LNCaP clone FGC (cell line): ENCODE measurements at regions not wholly inside any gene's neighbourhood (a gene's known extent, or its start where the extent isn't known, plus 50 kb on each side); places are given as distances from the start of the nearest gene placed in this dataset.

ENCODE experiments used
- DNase-seq: peaks from one replicate; pipeline ENCODE4 v3.0.0-alpha.2; 2011; ENCODE audit warnings: low read depth
- H3K4me3 ChIP-seq: 2 replicates; pipeline ENCODE4 v1.5.1; 2011; ENCODE audit warnings: mild to moderate bottlenecking, low read depth, low read length, control low read depth
- TF ChIP-seq, protein P1 (sequence below): IDR thresholded peaks from 2 replicates; pipeline ENCODE4 v1.5.1; 2012; ENCODE audit warnings: mild to moderate bottlenecking; ENCODE audit not compliant: control insufficient read depth, insufficient read depth; ENCODE audit errors: extremely low read depth

DNA sequence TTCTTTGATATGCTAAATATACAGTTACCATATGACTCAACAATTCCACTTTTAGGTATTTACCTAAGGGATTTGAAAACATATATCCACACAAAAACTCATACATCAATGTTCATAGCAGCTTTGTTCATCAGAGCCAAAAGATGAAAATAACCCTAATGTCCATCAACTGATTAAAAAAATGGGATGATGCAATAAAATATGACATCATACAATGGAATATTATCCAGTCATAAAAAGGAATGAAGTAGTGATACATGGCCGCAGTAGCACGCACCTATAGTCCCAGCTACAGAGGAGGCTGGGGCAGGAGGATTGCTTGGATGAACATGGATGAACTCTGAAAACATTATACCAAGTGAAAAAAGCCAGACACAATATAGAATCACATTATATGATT is 101.4 kb upstream of the SIRPA start:
- DNase-seq, result no peak
- no peak overlapping the region for H3K4me3 ChIP-seq
- TF ChIP-seq, protein P1, sequence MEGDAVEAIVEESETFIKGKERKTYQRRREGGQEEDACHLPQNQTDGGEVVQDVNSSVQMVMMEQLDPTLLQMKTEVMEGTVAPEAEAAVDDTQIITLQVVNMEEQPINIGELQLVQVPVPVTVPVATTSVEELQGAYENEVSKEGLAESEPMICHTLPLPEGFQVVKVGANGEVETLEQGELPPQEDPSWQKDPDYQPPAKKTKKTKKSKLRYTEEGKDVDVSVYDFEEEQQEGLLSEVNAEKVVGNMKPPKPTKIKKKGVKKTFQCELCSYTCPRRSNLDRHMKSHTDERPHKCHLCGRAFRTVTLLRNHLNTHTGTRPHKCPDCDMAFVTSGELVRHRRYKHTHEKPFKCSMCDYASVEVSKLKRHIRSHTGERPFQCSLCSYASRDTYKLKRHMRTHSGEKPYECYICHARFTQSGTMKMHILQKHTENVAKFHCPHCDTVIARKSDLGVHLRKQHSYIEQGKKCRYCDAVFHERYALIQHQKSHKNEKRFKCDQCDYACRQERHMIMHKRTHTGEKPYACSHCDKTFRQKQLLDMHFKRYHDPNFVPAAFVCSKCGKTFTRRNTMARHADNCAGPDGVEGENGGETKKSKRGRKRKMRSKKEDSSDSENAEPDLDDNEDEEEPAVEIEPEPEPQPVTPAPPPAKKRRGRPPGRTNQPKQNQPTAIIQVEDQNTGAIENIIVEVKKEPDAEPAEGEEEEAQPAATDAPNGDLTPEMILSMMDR, result no peak

DNA sequence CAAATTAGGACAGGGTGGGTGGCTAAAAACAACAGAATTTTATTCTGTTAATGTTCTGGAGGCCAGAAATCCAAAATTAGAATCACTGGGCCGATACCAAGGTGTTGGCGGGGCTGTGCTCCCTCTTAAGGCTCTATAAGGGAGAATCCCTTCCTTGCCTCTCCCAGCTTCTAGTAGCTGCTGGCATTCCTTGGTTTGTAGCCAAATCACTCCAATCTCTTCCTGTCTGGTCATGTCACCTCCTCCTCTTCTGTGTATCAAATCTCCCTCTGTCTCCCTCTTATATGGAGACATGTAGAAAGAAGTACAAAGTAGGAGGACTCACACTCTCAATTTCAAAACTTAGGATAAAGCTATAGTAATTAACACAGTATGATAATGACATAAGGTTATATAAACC is 102.9 kb upstream of the SIRPA start:
- H3K4me3 ChIP-seq, result no peak overlapping the region
- no peak for DNase-seq
- TF ChIP-seq, protein P1, result no peak

DNA sequence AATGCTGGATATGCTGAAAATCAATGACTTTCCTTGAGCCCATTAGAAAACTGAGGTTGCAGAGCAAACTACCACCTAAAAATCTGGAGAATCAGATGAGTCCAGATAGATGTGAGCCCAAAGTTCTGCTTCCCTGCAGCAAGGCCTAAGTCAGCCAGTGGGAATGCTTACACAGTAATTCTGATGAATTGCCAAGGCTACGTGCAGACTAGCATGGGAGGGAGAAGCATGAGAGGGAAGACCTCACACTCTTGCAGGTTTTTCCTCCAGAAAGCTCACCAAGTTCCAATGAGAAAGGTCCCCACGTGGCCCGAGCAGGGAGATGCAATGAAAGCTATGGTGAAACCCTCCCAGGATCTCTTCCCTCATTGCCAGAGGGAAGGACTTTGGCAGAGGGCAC is 104.8 kb upstream of the SIRPA start:
- H3K4me3 ChIP-seq, result no peak overlapping the region
- DNase-seq, result no peak
- TF ChIP-seq, protein P1, result no peak

DNA sequence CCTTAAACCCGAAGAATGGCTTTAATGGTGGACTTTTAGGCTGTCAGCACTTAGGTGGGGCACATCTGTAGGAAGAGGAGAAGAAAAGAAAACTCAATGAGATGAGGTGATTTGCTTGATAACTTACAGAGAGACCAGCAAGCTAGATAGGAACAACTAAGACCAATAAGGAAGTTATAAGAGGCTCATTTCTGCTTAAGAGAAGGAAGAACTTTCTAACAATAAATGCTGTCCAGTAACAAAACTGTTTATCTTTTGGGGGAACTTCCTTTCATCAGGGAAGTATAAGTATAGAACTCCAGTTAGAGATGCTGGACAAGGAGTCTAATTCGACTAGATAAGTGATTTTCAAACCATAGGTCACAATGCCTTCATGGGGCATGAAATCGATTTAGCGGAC is 107.2 kb upstream of the SIRPA start:
- H3K4me3 ChIP-seq, result no peak overlapping the region
- TF ChIP-seq, protein P1, result no peak
- no peak for DNase-seq

DNA sequence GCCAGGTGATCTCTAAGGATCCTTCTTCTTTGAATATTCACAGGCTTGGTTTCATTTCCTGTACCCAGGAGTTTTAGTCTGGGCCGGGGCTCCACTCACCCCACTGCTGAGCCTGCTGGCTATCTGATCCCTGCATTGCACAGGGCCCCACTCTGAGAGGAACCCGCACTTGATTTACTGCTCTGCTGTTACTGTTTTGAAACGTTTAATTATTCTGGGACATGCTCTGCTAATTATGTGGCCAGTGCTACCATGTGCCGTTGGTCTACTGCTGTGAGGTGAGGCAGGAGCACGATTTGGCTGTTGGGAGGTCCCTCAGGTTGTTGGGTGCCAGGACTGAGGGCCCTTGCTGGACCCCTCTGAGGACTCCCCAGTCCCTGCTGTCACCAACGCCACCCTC is 108.7 kb upstream of the SIRPA start:
- no peak for DNase-seq
- TF ChIP-seq, protein P1, result no peak
- no peak overlapping the region for H3K4me3 ChIP-seq

DNA sequence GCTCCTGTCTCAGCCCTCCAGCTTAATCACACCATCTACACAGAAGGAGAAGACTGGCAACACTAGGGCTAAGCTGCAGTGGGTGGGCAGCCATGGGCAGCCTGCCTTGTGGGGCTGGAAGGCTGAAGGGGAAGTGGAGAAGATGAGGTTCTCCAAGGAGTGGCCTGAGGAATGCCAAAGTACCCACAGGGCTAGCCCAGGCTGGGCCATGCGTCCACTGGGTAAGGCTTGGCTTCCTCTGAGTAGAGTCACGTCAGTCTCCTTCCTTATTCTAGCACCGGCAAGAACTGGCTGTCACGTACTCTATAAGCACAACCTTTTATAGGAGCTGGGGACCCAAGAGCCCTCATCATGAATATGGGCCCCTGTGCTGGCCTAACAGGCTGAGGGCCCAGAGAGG is 110.6 kb upstream of the SIRPA start:
- DNase-seq, result no peak
- TF ChIP-seq, protein P1, result no peak
- H3K4me3 ChIP-seq, result no peak overlapping the region

DNA sequence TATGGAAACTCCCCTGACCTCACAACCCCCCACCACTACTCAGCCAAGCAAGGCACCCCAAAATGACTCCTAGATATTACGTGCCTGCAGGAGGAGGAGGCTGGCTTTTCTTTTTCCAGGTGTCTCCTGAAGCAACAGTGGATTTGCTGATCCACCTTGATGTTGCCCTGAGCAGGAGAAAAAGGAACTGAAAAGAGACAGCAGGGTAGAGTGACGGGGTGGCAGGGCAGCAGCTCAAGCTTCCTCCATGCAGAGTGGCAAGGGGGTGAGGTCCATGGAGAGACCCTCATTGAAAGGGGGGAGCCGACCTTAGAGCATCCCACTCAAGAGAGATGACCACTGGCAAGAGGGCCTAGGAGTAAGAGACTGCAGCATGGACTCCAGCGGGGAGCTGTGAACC is 112.0 kb upstream of the SIRPA start:
- H3K4me3 ChIP-seq, result no peak overlapping the region
- no peak for DNase-seq
- TF ChIP-seq, protein P1, result no peak
